ENCODE measurements at regions not wholly inside any gene's neighbourhood (a gene's known extent, or its start where the extent isn't known, plus 50 kb on each side); places are given as distances from the start of the nearest gene placed in this dataset.

- no peak for DNase-seq
- intact Hi-C loops (cut with DNase I) = no loop called here
These were observed 498.7 kb downstream of the NXPH1 start for GRCh38 chr7:8931906-8932646.

GRCh38 chr7:8932751-8933150 lies 499.3 kb downstream of the NXPH1 start:
- no peak for DNase-seq
- intact Hi-C loops (cut with DNase I) = no loop called here

GRCh38 chr7:8937204-8937603 lies 503.8 kb downstream of the NXPH1 start:
- no peak for DNase-seq
- intact Hi-C loops (cut with DNase I) = no loop called here

- intact Hi-C loops (cut with DNase I) = no loop called here
- DNase-seq = no peak
These were observed 504.8 kb downstream of the NXPH1 start for GRCh38 chr7:8938044-8938805.

- DNase-seq = no peak
- intact Hi-C loops (cut with DNase I) = no loop called here
These were observed 506.0 kb downstream of the NXPH1 start for GRCh38 chr7:8939446-8939845.

- DNase-seq = no peak
- intact Hi-C loops (cut with DNase I) = no loop called here
These were observed 530.3 kb downstream of the NXPH1 start for GRCh38 chr7:8963722-8964121.

- intact Hi-C loops (cut with DNase I) = no loop called here
- DNase-seq = no peak
These were observed 531.8 kb downstream of the NXPH1 start for GRCh38 chr7:8965177-8965576.

- intact Hi-C loops (cut with DNase I) = no loop called here
- DNase-seq = no peak
These were observed 540.2 kb downstream of the NXPH1 start for GRCh38 chr7:8973601-8974000.

GRCh38 chr7:8975681-8976080 lies 542.3 kb downstream of the NXPH1 start:
- DNase-seq = no peak
- intact Hi-C loops (cut with DNase I) = no loop called here

- intact Hi-C loops (cut with DNase I) = no loop called here
- DNase-seq = no peak
These were observed 549.1 kb downstream of the NXPH1 start for GRCh38 chr7:8982338-8982992.

- intact Hi-C loops (cut with DNase I) = no loop called here
- DNase-seq = no peak
These were observed 551.8 kb downstream of the NXPH1 start for GRCh38 chr7:8985255-8985654.

GRCh38 chr7:8988267-8988666 lies 554.9 kb downstream of the NXPH1 start:
- DNase-seq = no peak
- intact Hi-C loops (cut with DNase I) = no loop called here

GRCh38 chr7:8991159-8991558 lies 557.8 kb downstream of the NXPH1 start:
- intact Hi-C loops (cut with DNase I) = no loop called here
- no peak for DNase-seq

- intact Hi-C loops (cut with DNase I) = no loop called here
- DNase-seq = no peak
These were observed 565.4 kb downstream of the NXPH1 start for GRCh38 chr7:8998762-8999161.

GRCh38 chr7:9013940-9014339 lies 580.5 kb downstream of the NXPH1 start:
- no peak for DNase-seq
- intact Hi-C loops (cut with DNase I) = no loop called here

GRCh38 chr7:9017286-9017685 lies 583.9 kb downstream of the NXPH1 start:
- intact Hi-C loops (cut with DNase I) = no loop called here
- no peak for DNase-seq

- DNase-seq = no peak
- intact Hi-C loops (cut with DNase I) = no loop called here
These were observed 589.0 kb downstream of the NXPH1 start for GRCh38 chr7:9022456-9022855.

- intact Hi-C loops (cut with DNase I) = no loop called here
These were observed 590.4 kb downstream of the NXPH1 start for GRCh38 chr7:9023675-9024294.

GRCh38 chr7:9026121-9026520 lies 592.7 kb downstream of the NXPH1 start:
- DNase-seq = no peak
- intact Hi-C loops (cut with DNase I) = no loop called here

More at GRCh38 chr7:9023675-9024294, 590.4 kb downstream of the NXPH1 start:
- no peak for DNase-seq

GRCh38 chr7:9028012-9028411 lies 594.6 kb downstream of the NXPH1 start:
- no peak for DNase-seq
- intact Hi-C loops (cut with DNase I) = no loop called here
